ENCODE measurements at regions not wholly inside any gene's neighbourhood (a gene's known extent, or its start where the extent isn't known, plus 50 kb on each side); places are given as distances from the start of the nearest gene placed in this dataset.
A peak's percentile ranks its signal among the peaks of the same experiment; 100 is the strongest.

DNA sequence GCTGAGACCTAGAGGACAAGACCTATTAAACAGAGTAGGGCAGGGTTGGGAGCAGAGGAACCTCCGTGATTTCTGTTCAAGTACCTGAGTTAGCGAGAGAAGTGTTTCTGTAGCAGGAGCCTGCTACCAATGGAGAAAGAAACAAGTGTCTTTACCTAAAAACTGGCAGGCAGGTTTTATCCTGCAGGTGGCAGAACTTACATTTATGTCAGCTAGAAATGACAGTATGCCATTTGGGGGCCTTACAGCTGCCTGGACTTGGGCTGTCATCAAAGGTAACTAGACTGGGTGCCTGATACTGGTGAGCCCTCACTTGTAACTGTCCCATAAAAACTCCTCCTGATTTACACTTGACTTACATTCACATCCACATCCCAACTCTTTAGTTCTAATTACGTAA lies 185.3 kb upstream of the MIR17HG start:
- peaks cover 26% of the 10 kb centered on the region for H3K4me1 ChIP-seq
- H3K27ac ChIP-seq = no peak overlapping the region
- no peaks in the 10 kb centered on the region for H3K36me3 ChIP-seq
- no peaks in the 10 kb centered on the region for H3K9me3 ChIP-seq (ENCODE audit: low read depth)
- H2AFZ ChIP-seq (replicated peaks) = peak overlapping the region; percentile 22
- Mint-ChIP-seq H3K9me3 (peaks cover 20% of the 10 kb centered on the region), H3K27me3 (ENCODE audit: insufficient read depth, low read depth) (peaks cover 5% of the 10 kb centered on the region), H3K4me3 (no peak overlapping the region), H3K27ac (no peak overlapping the region), H3K4me1 (peaks cover 7% of the 10 kb centered on the region), H3K36me3 (peaks cover 5% of the 10 kb centered on the region)
- peak; percentile 21 for DNase-seq (ENCODE audit: low spot score)
- H3K27me3 ChIP-seq = no peaks in the 10 kb centered on the region
- H3K4me2 ChIP-seq = no peak overlapping the region
- no peak overlapping the region for H3K4me3 ChIP-seq
- TF ChIP-seq EZH2 (IDR thresholded peaks at IDR 0.05) = no peak
- TF ChIP-seq, protein P1, sequence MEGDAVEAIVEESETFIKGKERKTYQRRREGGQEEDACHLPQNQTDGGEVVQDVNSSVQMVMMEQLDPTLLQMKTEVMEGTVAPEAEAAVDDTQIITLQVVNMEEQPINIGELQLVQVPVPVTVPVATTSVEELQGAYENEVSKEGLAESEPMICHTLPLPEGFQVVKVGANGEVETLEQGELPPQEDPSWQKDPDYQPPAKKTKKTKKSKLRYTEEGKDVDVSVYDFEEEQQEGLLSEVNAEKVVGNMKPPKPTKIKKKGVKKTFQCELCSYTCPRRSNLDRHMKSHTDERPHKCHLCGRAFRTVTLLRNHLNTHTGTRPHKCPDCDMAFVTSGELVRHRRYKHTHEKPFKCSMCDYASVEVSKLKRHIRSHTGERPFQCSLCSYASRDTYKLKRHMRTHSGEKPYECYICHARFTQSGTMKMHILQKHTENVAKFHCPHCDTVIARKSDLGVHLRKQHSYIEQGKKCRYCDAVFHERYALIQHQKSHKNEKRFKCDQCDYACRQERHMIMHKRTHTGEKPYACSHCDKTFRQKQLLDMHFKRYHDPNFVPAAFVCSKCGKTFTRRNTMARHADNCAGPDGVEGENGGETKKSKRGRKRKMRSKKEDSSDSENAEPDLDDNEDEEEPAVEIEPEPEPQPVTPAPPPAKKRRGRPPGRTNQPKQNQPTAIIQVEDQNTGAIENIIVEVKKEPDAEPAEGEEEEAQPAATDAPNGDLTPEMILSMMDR (IDR thresholded peaks at IDR 0.05) = peak; percentile 41
- no peaks in the 10 kb centered on the region for H3F3A ChIP-seq (ENCODE audit: low read depth)
- H4K20me1 ChIP-seq (ENCODE audit: low read depth) = no peaks in the 10 kb centered on the region
- H3K9ac ChIP-seq = no peak overlapping the region
- H3K79me2 ChIP-seq (ENCODE audit: low read depth) = no peaks in the 10 kb centered on the region

DNA sequence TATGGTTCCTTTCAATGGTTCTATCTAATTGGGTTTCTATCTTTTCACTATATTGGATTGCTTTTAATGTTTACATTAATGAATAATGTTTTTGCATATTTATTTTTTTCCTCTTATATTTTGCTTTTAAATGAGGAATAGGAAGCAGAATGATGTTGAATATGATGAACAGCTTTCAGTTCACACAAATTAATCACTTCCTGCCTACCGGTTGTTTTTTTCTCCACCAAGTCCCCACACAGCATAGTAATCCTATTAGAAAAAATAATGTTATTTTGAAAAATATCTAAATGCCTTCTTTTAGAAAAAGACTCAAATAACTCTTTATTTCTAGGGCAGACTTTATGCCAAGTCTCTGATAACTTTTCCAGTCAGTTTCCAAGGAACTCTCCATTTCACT lies 184.9 kb upstream of the MIR17HG start:
- Histone ChIP-seq H3K27me3 (no peaks in the 10 kb centered on the region), H3K79me2 (ENCODE audit: low read depth) (no peaks in the 10 kb centered on the region), H3K4me3 (no peak overlapping the region), H3K9ac (no peak overlapping the region), H4K20me1 (ENCODE audit: low read depth) (no peaks in the 10 kb centered on the region), H3F3A (ENCODE audit: low read depth) (no peaks in the 10 kb centered on the region), H3K4me2 (no peak overlapping the region), H3K27ac (no peak overlapping the region), H3K4me1 (peaks cover 24% of the 10 kb centered on the region), H2AFZ (replicated peaks) (no peak overlapping the region), H3K36me3 (no peaks in the 10 kb centered on the region), H3K9me3 (ENCODE audit: low read depth) (no peaks in the 10 kb centered on the region)
- DNase-seq (ENCODE audit: low spot score) = no peak
- Mint-ChIP-seq H3K9me3 (peaks cover 21% of the 10 kb centered on the region), H3K4me1 (peaks cover 7% of the 10 kb centered on the region), H3K27ac (no peak overlapping the region), H3K36me3 (peaks cover 5% of the 10 kb centered on the region), H3K4me3 (no peak overlapping the region), H3K27me3 (ENCODE audit: insufficient read depth, low read depth) (peaks cover 5% of the 10 kb centered on the region)
- TF ChIP-seq, protein P1 (IDR thresholded peaks at IDR 0.05) = no peak
- no peak for TF ChIP-seq EZH2phosphoT487 (IDR thresholded peaks at IDR 0.05)
- no peak for TF ChIP-seq EZH2 (IDR thresholded peaks at IDR 0.05)

GRCh38 chr13:91165758-91166157 lies 181.7 kb upstream of the MIR17HG start:
- no peak overlapping the region for H3K4me3 Mint-ChIP-seq
- H3K4me1 Mint-ChIP-seq = peaks cover 23% of the 10 kb centered on the region
- no peak overlapping the region for H3K4me3 ChIP-seq
- no peak overlapping the region for H3K27ac ChIP-seq
- H3K27me3 ChIP-seq = no peaks in the 10 kb centered on the region
- H2AFZ ChIP-seq (replicated peaks) = no peak overlapping the region
- peaks cover 9% of the 10 kb centered on the region for H3K27me3 Mint-ChIP-seq (ENCODE audit: insufficient read depth, low read depth)
- DNase-seq (ENCODE audit: low spot score) = no peak
- H3K79me2 ChIP-seq (ENCODE audit: low read depth) = no peaks in the 10 kb centered on the region
- H3K9ac ChIP-seq = no peak overlapping the region
- TF ChIP-seq EZH2 (IDR thresholded peaks at IDR 0.05) = no peak
- TF ChIP-seq, protein P1 (IDR thresholded peaks at IDR 0.05) = no peak
- TF ChIP-seq EZH2phosphoT487 (IDR thresholded peaks at IDR 0.05) = no peak
- H3K4me2 ChIP-seq = no peak overlapping the region
- H3K9me3 ChIP-seq (ENCODE audit: low read depth) = no peaks in the 10 kb centered on the region
- H3K9me3 Mint-ChIP-seq = peaks cover 23% of the 10 kb centered on the region
- peaks cover 47% of the 10 kb centered on the region for H3K4me1 ChIP-seq
- peaks cover 7% of the 10 kb centered on the region for H3F3A ChIP-seq (ENCODE audit: low read depth)
- H3K36me3 Mint-ChIP-seq = peaks cover 5% of the 10 kb centered on the region
- H3K27ac Mint-ChIP-seq = no peak overlapping the region
- H3K36me3 ChIP-seq = no peaks in the 10 kb centered on the region
- H4K20me1 ChIP-seq (ENCODE audit: low read depth) = no peaks in the 10 kb centered on the region

Measured in neural progenitor cell (in vitro differentiated cells).